HG03103 (cell line): ENCODE measurements at regions not wholly inside any gene's neighbourhood (a gene's known extent, or its start where the extent isn't known, plus 50 kb on each side); places are given as distances from the start of the nearest gene placed in this dataset.
"Not testable (repeated sequence)": the region's sequence is repeated elsewhere in the genome, so short reads cannot be mapped to it uniquely, and the experiment has no call there.

ENCODE experiments used
- ATAC-seq: cut with Tn5 transposase; IDR thresholded peaks from one replicate; pipeline ENCODE4 v1.9.1; 2021; ENCODE audit warnings: low read depth; ENCODE audit not compliant: unreplicated experiment

- ATAC-seq, result no peak
Observed at GRCh38 chr10:53543410-53543809, 770.8 kb upstream of the MBL2 start.

GRCh38 chr10:53537508-53537907 lies 764.9 kb upstream of the MBL2 start:
- no peak for ATAC-seq

DNA sequence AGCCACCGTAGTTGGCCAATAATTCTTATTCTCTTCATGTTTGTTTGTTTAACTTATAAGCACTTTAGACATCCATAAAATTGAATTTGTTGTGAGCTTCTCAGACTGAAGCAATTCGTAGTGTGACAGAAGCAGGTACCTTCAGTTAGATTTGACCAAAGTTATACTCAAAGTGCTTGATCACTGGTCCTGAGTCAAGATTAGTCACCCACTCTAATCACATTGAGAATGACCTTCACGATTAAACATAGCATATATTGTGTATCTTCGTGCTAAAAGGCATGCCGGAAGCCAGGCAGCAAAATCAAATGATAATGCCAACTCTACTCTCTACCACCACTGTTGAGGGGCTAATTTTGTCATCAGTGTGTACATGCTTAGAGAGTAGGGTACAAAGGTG lies 763.7 kb upstream of the MBL2 start:
- ATAC-seq, result no peak

DNA sequence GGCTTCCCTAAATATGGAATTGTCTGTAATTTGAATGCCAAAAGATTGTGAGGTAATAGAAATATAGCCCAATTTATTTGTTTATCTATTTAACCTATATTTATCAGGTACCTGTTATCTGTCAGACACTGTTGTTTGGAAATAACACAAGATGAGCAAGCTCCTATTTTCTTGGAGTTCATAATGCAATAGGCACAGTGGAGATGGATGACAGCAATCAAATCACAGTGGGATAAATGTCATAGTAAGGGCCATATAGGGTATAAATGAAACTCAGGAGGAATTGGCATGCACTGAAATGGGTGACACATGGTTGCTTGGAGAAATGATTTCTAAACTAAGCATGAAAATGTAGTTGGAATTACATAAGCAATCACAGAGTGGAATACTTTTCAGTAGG lies 761.8 kb upstream of the MBL2 start:
- ATAC-seq, result no peak

DNA sequence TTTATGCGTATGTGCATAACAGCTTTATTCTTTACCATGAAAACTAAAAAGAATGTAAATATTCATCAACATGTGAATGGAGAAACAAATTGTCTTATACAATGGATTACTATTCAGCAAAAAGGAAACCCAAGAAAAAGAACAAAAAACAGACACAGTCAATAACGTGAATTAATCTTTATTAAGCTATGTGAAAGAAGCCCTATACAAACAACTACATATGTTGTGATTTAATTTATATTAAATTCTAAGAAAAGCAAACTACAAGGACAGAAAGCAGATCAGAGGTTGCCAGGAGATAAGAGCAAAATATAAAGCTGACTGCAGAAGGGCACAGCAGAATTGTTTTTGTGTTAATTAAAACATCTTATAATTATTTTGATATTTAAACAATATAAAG lies 756.4 kb upstream of the MBL2 start:
- ATAC-seq, result no peak

GRCh38 chr10:53521046-53521445 lies 748.5 kb upstream of the MBL2 start:
- no peak for ATAC-seq

DNA sequence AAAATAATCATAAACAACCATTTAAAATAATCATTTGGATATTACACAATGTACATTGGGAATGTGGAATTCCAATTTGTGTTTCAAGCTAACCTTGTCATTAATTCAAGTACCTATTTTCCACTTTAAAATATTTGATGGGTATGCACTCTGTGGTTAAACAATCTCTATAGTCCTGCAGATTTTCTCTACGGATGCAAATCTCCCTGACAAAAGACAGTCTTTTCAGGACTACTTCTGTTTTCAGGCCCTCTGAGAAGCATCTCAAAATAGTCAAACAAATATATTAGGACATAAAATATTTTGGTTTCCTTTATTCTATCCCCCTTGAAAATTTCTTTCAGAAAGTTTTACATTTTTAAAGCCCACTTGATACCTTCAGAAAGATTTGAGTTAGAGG lies 735.6 kb upstream of the MBL2 start:
- ATAC-seq, result no peak

GRCh38 chr10:53504492-53504891 lies 731.9 kb upstream of the MBL2 start:
- not testable (repeated sequence) for ATAC-seq

DNA sequence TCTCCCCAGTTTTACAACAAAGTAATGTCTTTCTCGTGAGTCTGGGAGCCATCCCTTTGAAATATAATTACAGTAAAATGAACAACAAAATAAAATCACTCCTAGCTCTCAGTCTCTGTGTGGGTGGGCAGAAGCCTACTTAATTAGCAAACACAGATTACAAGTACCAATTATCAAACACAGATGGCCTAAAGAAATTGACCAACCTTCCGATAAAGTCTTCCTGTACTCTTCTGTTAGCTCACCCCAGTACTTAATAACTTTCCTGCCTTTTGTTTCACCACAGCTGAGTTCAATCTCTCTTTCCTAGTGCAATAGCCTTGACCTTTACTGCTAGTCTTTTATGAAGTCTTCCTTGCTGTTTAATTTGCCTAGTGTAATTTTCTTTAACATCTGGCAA lies 719.2 kb upstream of the MBL2 start:
- ATAC-seq, result no peak

- no peak for ATAC-seq
Observed at GRCh38 chr10:53490553-53490952, 718.0 kb upstream of the MBL2 start.

- ATAC-seq, result no peak
Observed at GRCh38 chr10:53489335-53490182, 717.0 kb upstream of the MBL2 start.

DNA sequence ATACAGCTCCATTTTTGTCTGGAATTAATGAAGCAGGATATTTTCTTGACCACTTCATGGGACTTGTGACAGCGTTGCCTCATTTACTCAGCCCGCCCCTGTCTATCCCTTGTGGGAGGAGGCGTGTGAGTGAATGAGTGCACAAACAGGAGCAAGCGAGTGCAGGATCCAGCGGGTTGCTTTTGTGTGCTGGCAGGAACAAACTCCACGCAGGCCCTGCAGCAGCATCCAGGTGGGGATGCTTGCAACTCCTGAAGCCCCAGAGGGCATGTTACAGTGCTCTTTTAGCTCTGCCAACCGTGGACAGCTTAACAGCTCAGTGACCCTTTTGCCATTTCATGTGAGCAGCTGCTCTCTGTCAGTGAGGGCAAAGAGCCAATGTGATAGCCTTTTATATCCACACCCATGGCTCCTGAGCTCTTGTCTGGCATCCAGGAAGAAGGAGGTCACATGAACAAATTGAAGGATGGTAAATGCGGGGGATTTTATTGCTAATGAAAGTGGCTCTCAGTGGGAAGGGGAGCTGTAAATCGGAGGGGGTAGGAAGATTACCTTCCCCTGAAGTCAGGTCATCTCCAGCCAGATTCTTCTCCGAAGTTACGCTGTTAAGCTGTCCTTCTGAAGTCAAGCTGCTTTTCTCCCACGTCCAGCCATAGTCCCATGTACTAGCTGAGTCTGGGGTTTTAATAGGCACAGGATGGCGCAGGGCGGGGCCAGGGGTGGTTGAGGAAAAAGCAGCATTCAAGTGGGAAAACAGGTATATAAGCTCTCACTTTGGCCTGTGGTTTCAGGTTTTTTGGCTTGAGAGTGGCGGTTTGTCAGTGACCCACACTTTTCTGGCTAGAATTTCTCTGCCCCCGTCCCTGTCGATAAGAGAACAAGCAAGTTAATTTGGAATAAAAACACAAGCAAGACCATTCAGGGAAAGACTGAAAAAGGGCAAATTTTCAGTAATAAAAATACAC lies 714.7 kb upstream of the MBL2 start:
- ATAC-seq, result no peak

- ATAC-seq, result not testable (repeated sequence)
Observed at GRCh38 chr10:53485422-53485821, 712.8 kb upstream of the MBL2 start.

DNA sequence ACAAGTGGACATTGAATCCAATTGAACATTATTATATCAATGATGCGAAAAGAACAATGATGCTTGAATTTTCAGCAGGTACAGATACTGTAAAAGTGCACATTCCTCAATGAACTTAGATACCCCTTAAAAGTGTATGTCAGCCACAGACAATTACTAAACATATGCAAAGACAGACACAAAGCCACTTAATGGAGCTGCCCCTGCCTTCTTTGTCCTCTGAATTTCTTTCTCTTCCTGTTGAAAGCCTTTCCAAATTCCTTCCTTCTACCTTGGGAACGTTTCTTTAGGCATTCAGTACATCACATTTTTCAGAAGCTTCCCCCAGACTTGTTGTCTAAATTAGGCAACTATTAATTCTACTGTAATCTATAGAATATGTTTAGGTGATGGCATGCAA lies 706.8 kb upstream of the MBL2 start:
- no peak for ATAC-seq

- ATAC-seq, result no peak
Observed at GRCh38 chr10:53477313-53477675, 704.7 kb upstream of the MBL2 start.

GRCh38 chr10:53476650-53477312 lies 704.2 kb upstream of the MBL2 start:
- no peak for ATAC-seq

- ATAC-seq, result no peak
Observed at GRCh38 chr10:53469383-53469782, 696.8 kb upstream of the MBL2 start.

GRCh38 chr10:53463539-53463938 lies 691.0 kb upstream of the MBL2 start:
- no peak for ATAC-seq

GRCh38 chr10:53458007-53458406 lies 685.4 kb upstream of the MBL2 start:
- ATAC-seq, result no peak

GRCh38 chr10:53453196-53453595 lies 680.6 kb upstream of the MBL2 start:
- no peak for ATAC-seq

DNA sequence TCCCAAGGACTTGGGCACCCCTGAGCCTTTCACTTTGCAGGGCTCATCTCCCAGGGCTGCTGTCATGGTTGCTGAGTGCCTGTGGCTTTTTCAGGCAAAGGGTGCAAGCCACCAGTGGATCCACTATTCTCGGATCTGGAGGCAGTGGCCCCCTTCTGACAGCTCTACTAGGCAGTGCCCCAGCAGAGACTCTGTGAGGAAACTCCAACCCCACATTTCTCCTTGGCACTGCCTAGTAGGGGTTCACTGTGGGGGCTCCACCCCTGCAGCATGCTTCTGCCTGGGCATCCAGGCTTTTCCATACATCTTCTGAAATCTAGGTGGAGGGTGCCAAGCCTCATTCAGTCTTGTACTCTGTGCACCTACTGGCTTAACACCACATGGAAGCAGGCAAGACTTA lies 675.0 kb upstream of the MBL2 start:
- no peak for ATAC-seq
